GM12872 (cell line): ENCODE measurements at regions not wholly inside any gene's neighbourhood (a gene's known extent, or its start where the extent isn't known, plus 50 kb on each side); places are given as distances from the start of the nearest gene placed in this dataset.

Experiments
- CTCF ChIP-seq: IDR thresholded peaks from 3 replicates; pipeline ENCODE4 v1.5.1; 2011; ENCODE audit warnings: low read depth, mild to moderate bottlenecking, low read length, moderate library complexity; ENCODE audit not compliant: insufficient read depth

- TF ChIP-seq CTCF = no peak
Observed at GRCh38 chr10:42367532-42368230, 270.7 kb downstream of the ZNF33B start.

- TF ChIP-seq CTCF = no peak
Observed at GRCh38 chr10:42351745-42352144, 286.6 kb downstream of the ZNF33B start.

DNA sequence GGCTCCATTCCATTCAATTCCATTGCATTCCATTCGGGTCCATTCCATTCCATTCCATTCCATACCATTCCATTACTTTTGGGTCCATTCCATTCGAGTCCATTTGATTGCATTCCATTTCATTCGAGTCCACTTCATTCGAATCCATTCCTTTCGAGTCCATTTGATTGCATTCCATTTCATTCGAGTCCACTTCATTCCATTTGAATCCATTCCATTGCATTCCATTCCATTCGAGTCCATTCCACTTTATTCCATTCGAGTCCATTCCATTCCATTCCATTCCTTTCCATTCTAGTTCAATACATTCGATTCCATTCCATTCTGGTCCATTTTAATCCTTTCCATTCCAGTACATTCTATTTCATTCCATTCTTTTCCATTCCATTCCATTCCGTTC, 334.0 kb downstream of the ZNF33B start:
- TF ChIP-seq CTCF = no peak

DNA sequence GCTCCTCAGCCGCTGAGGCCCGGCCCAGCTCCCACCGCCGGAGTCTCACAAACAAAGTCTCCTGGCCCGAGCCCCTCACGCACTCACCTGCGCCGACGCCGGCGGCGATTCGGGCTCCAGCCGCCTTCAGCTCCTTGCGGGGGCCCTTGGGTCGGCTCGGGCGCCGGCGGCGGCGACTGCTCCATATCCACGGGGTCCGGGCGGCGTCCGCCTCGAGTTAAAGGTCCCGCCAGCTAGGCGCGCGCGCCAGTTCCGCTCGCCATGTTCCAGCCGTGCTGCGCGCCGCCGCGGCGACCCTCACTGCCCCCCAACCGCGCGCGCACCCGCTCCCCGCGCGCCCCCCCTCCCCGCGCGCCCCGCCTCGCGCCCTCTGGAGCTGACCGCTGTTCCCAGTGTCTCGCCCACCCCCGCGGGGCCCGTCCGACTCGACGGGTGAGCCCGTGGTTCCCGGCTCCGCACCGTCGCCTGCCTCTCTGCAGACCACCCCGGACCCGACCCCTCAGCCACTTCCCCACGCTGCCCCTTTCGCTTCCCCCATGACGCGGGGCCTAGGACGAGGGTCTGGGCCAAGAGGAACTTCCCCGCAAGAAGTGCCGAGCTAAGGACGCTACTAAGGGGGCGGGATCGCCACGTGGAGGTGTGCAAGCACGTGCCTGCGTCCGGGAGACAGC, 396.1 kb downstream of the ZNF33B start:
- TF ChIP-seq CTCF = no peak

- peak; percentile 27; the same call in 2 of the 3 replicates for TF ChIP-seq CTCF
Observed at GRCh38 chr10:42192450-42192849, 445.9 kb downstream of the ZNF33B start.

GRCh38 chr10:42177793-42178689, 460.3 kb downstream of the ZNF33B start:
- TF ChIP-seq CTCF = 0 out of 3 replicates have a peak, but pooled peaks have one; percentile 29
